SJSA1 (cell line): ENCODE measurements at regions not wholly inside any gene's neighbourhood (a gene's known extent, or its start where the extent isn't known, plus 50 kb on each side); places are given as distances from the start of the nearest gene placed in this dataset.
A peak's percentile ranks its signal among the peaks of the same experiment; 100 is the strongest.

Experiments
- DNase-seq, 2 experiments: peaks; one replicate each; pipeline ENCODE4 v3.0.0-alpha.2; 2015 to 2020; ENCODE audit warnings: low spot score in 2 of 2, low read depth in 1 of 2
- H3K27ac ChIP-seq: fragments of 250-450 bp; sonication (Bioruptor Pico); 2 replicates; pipeline ENCODE4 v1.5.1; 2020; ENCODE audit warnings: mild to moderate bottlenecking, moderate library complexity
- H3K27me3 ChIP-seq: fragments of 250-450 bp; sonication (Bioruptor Pico); replicated peaks from 2 replicates; pipeline ENCODE4 v1.5.1; 2020; ENCODE audit warnings: mild to moderate bottlenecking, moderate library complexity
- H3K36me3 ChIP-seq: fragments of 250-450 bp; sonication (Bioruptor Pico); 2 replicates; pipeline ENCODE4 v1.5.1; 2020; ENCODE audit warnings: mild to moderate bottlenecking
- H3K4me1 ChIP-seq: fragments of 250-450 bp; sonication (Bioruptor Pico); replicated peaks from 2 replicates; pipeline ENCODE4 v1.6.1; 2021; ENCODE audit warnings: mild to moderate bottlenecking
- H3K4me3 ChIP-seq: fragments of 250-450 bp; sonication (Bioruptor Pico); 2 replicates; pipeline ENCODE4 v1.5.1; 2020; ENCODE audit warnings: mild to moderate bottlenecking
- H3K9me3 ChIP-seq: fragments of 250-450 bp; sonication (Bioruptor Pico); replicated peaks from 2 replicates; pipeline ENCODE4 v1.5.1; 2020; ENCODE audit warnings: mild to moderate bottlenecking

DNA sequence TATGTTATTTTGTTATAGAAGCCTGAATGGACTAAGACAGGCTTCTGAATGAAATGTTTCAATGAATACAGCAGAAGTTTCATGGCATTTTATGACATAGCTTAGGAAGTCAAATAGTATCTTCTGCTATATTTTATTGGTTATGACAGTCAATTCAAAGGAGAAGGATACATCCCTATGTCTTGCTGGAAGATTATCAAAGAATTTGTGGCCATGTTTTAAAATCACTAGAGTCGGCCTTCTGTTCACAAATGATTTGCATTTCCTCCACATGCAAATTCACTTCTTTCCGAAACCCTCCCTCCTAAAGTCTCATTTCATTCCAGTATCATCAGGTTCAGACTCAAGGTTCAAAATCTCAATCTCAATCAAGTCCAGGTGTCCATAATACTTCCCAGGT is 679.2 kb upstream of the ADAMTS5 start:
- no peak overlapping the region for H3K27ac ChIP-seq
- no peak for DNase-seq
- no peaks in the 10 kb centered on the region for H3K27me3 ChIP-seq
- no peaks in the 10 kb centered on the region for H3K36me3 ChIP-seq
- H3K4me1 ChIP-seq, result peaks cover 15% of the 10 kb centered on the region
- no peaks in the 10 kb centered on the region for H3K9me3 ChIP-seq
- H3K4me3 ChIP-seq, result no peak overlapping the region

GRCh38 chr21:27645285-27645684 is 678.4 kb upstream of the ADAMTS5 start:
- H3K4me3 ChIP-seq, result no peak overlapping the region
- no peaks in the 10 kb centered on the region for H3K36me3 ChIP-seq
- H3K4me1 ChIP-seq, result peaks cover 15% of the 10 kb centered on the region
- no peak for DNase-seq
- no peak overlapping the region for H3K27ac ChIP-seq
- H3K9me3 ChIP-seq, result no peaks in the 10 kb centered on the region
- H3K27me3 ChIP-seq, result no peaks in the 10 kb centered on the region

DNA sequence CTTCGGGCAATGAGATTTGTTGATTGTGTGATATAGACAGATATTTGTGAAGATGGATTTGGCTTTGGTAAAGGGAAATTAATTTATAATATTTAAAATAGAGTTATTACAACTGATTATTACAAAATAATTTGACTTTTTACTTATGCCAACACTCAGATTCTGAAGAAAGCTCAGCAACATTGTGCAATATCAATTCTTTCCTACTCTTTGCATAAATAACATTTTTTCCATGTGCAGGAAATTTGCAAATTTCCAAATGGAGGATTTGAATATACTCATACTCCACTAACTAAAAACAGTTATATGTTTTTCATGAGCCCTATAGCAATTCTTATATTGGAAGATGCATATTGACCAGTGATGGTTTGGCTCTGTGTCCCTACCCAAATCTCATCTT is 676.4 kb upstream of the ADAMTS5 start:
- Histone ChIP-seq H3K9me3 (no peaks in the 10 kb centered on the region), H3K4me3 (no peak overlapping the region), H3K27ac (no peak overlapping the region), H3K36me3 (no peaks in the 10 kb centered on the region), H3K27me3 (no peaks in the 10 kb centered on the region), H3K4me1 (peaks cover 1% of the 10 kb centered on the region)
- DNase-seq, result no peak

DNA sequence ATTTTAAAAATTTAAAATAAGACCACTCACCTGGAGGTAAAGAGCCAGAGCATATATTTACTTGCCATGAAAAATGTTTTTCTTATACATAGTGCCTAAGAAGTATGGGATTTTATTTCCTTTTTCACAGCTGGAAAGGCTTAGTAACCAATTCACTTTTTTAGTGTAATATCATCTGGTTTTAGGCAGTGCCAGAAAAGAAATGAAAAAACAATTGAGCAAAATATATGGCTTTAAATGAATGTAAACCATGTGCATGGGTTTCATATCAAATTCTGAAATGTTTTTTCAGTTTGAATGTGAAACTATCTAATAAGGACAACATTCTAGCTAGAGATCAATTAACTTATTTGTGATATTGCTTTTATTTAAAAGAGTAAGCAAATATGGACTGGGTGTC is 672.4 kb upstream of the ADAMTS5 start:
- DNase-seq, result no peak
- Histone ChIP-seq H3K27me3 (no peaks in the 10 kb centered on the region), H3K4me3 (no peak overlapping the region), H3K36me3 (no peaks in the 10 kb centered on the region), H3K27ac (no peak overlapping the region), H3K9me3 (no peaks in the 10 kb centered on the region), H3K4me1 (no peaks in the 10 kb centered on the region)

GRCh38 chr21:27636656-27637055 is 669.8 kb upstream of the ADAMTS5 start:
- DNase-seq, result no peak
- no peaks in the 10 kb centered on the region for H3K4me1 ChIP-seq
- H3K36me3 ChIP-seq, result no peaks in the 10 kb centered on the region
- no peak overlapping the region for H3K4me3 ChIP-seq
- H3K27me3 ChIP-seq, result no peaks in the 10 kb centered on the region
- no peak overlapping the region for H3K27ac ChIP-seq
- H3K9me3 ChIP-seq, result no peaks in the 10 kb centered on the region

GRCh38 chr21:27633631-27634030 is 666.7 kb upstream of the ADAMTS5 start:
- no peak for DNase-seq
- Histone ChIP-seq H3K4me3 (no peak overlapping the region), H3K9me3 (no peaks in the 10 kb centered on the region), H3K4me1 (no peaks in the 10 kb centered on the region), H3K36me3 (no peaks in the 10 kb centered on the region), H3K27me3 (no peaks in the 10 kb centered on the region), H3K27ac (no peak overlapping the region)

DNA sequence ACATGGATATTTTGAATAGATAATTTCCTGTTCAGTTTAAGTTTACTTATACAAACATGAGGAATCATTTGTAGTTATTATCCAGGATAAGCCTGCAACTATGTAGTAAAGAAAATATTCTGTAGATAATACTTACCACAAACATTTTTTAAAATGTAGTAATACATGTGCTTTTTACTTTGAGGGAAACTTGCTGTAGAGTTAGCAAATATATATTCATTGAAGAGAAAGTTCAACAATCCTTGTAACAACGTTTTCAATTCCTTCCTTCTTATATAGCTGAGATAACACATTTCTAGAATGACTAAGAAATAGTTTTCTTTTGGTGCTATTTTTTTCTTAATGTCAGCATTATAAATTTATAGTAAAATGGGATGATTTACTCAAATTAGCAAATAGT is 664.6 kb upstream of the ADAMTS5 start:
- DNase-seq, result no peak
- Histone ChIP-seq H3K9me3 (no peaks in the 10 kb centered on the region), H3K4me1 (no peaks in the 10 kb centered on the region), H3K27ac (no peak overlapping the region), H3K36me3 (no peaks in the 10 kb centered on the region), H3K27me3 (no peaks in the 10 kb centered on the region), H3K4me3 (no peak overlapping the region)

DNA sequence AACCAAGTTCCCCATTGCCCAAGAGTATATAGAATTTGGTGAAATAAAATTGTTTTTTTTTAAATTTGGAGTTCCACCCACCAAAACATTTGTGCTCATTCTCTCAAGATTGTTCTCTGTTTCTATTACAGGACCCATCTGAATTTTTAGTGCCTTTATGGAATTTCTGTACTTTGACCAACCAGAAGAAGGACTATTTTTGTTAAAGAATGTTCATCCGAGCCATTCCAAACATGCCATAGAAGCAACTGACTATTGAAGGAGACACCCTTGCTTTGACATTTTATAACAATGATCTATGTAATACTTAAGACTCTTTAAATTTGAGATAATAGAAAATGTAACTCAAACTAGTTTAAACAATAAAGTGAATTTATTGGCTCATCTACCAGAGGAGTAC is 655.7 kb upstream of the ADAMTS5 start:
- no peak overlapping the region for H3K27ac ChIP-seq
- no peaks in the 10 kb centered on the region; the same call in 1 of the 2 replicates for H3K9me3 ChIP-seq
- no peaks in the 10 kb centered on the region; the same call in 1 of the 2 replicates for H3K4me1 ChIP-seq
- H3K36me3 ChIP-seq, result no peaks in the 10 kb centered on the region
- H3K27me3 ChIP-seq, result no peaks in the 10 kb centered on the region
- DNase-seq, result peak in 1 of 2 experiments; percentile 4
- no peak overlapping the region for H3K4me3 ChIP-seq

GRCh38 chr21:27614231-27614630 is 647.3 kb upstream of the ADAMTS5 start:
- H3K4me3 ChIP-seq, result no peak overlapping the region
- H3K27me3 ChIP-seq, result no peaks in the 10 kb centered on the region
- H3K36me3 ChIP-seq, result no peaks in the 10 kb centered on the region
- H3K4me1 ChIP-seq, result no peaks in the 10 kb centered on the region
- H3K27ac ChIP-seq, result no peak overlapping the region
- no peak for DNase-seq
- H3K9me3 ChIP-seq, result no peaks in the 10 kb centered on the region

GRCh38 chr21:27606422-27606821 is 639.5 kb upstream of the ADAMTS5 start:
- H3K27me3 ChIP-seq, result no peaks in the 10 kb centered on the region
- no peaks in the 10 kb centered on the region for H3K9me3 ChIP-seq
- DNase-seq, result no peak
- H3K4me1 ChIP-seq, result no peaks in the 10 kb centered on the region
- no peaks in the 10 kb centered on the region for H3K36me3 ChIP-seq
- no peak overlapping the region for H3K27ac ChIP-seq
- H3K4me3 ChIP-seq, result no peak overlapping the region

DNA sequence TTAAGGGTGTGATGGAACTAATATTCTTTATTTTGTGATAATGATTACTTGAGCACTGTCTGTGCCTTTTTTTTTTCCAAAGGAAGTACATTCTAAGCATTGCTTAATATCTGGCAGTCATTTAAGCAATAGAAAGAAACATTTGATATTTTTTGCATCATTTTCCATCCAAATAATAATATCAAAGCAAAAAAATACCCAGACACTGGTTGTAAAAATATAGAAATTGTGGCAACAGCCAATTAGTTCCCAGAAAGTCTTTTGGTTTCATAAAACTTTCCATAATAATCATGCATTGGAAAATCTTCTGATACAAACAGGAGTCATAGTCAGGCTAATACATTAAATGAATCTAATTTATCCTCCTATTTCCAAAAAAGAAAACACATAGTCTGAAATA is 629.3 kb upstream of the ADAMTS5 start:
- no peak overlapping the region for H3K4me3 ChIP-seq
- no peak for DNase-seq
- H3K9me3 ChIP-seq, result no peaks in the 10 kb centered on the region
- H3K27me3 ChIP-seq, result no peaks in the 10 kb centered on the region
- no peaks in the 10 kb centered on the region for H3K4me1 ChIP-seq
- H3K27ac ChIP-seq, result no peak overlapping the region
- no peaks in the 10 kb centered on the region for H3K36me3 ChIP-seq

GRCh38 chr21:27595716-27596115 is 628.8 kb upstream of the ADAMTS5 start:
- no peak overlapping the region for H3K4me3 ChIP-seq
- H3K4me1 ChIP-seq, result no peaks in the 10 kb centered on the region
- no peak for DNase-seq
- no peaks in the 10 kb centered on the region for H3K36me3 ChIP-seq
- no peaks in the 10 kb centered on the region for H3K27me3 ChIP-seq
- no peaks in the 10 kb centered on the region for H3K9me3 ChIP-seq
- no peak overlapping the region for H3K27ac ChIP-seq

- Histone ChIP-seq H3K9me3 (no peaks in the 10 kb centered on the region), H3K27ac (no peak overlapping the region), H3K27me3 (no peaks in the 10 kb centered on the region), H3K4me1 (peaks cover 7% of the 10 kb centered on the region), H3K4me3 (no peak overlapping the region), H3K36me3 (no peaks in the 10 kb centered on the region)
- peak in 1 of 2 experiments; percentile 36 for DNase-seq
Observed at GRCh38 chr21:27590271-27590670, 623.4 kb upstream of the ADAMTS5 start.

- Histone ChIP-seq H3K4me3 (no peak overlapping the region), H3K9me3 (no peaks in the 10 kb centered on the region), H3K27me3 (no peaks in the 10 kb centered on the region), H3K36me3 (no peaks in the 10 kb centered on the region), H3K27ac (no peak overlapping the region), H3K4me1 (peaks cover 7% of the 10 kb centered on the region)
- no peak for DNase-seq
Observed at GRCh38 chr21:27589781-27590180, 622.9 kb upstream of the ADAMTS5 start.

DNA sequence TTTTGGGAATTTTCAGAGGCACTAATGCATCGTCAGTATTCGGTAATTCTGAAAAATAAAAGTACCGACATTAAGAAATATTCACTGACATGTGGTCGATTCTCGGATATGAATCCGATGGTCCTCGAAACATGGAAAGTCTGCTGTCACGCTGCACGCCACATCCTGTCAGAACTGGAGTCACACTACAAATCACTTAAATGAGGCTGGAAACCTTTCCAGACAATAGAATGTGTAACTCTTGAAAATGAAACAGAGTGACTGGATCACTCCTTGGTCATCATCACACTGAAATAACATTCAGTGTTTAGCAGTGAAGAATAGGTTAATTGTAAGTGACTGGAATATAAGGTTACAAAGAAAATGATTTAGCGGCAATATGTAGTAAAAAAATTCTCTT is 620.1 kb upstream of the ADAMTS5 start:
- H3K9me3 ChIP-seq, result no peaks in the 10 kb centered on the region
- H3K4me3 ChIP-seq, result peak overlapping the region; percentile 7; the same call in 1 of the 2 replicates
- H3K4me1 ChIP-seq, result peaks cover 7% of the 10 kb centered on the region
- peak overlapping the region; percentile 24; the same call in 1 of the 2 replicates for H3K27ac ChIP-seq
- DNase-seq, result peak; percentile 43 to 46
- no peaks in the 10 kb centered on the region for H3K36me3 ChIP-seq
- no peaks in the 10 kb centered on the region for H3K27me3 ChIP-seq
